ENCODE measurements at regions not wholly inside any gene's neighbourhood (a gene's known extent, or its start where the extent isn't known, plus 50 kb on each side); places are given as distances from the start of the nearest gene placed in this dataset.

DNA sequence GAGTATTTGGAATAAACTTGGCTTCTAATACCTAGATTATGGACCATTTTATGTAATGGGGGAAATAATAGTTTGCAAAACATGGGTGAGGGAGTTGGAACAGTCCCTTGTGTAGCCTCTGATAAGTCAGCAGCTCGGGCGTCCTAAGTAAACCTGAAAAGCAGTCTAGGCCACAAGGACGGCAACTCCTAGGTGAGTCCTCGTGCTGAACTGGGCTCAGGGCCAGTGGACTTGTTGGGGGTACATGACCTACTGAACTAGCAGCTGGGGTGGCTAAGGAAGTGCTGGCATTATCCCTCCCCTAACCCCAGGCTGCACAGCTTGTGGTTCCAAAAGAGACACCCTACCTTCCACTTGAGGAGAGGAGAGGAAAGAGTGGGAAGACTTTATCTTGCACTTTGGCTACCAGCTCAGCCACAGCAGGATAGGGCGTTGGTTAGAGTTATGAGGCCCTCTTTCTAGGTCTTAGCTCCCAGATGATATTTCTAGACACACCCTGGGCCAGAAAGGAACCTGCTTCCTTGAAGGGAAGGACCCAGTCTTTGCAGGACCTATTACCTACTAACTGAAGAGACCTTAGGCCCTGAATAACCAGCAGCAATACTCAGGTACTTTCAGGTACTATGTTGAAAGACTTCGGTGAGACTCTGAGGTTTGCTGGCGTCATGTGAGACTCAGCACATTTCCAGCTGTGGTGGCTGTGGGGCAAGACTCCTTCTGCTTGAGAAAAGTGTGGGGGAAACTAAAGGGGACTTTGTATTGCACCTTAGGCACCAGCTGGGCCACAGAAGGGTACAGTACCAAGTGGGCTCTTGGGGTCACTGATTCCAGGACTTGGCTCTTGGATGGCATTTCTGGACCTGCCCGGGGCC lies 71.0 kb downstream of the AQP4 start:
- DNase-seq = no peak

DNA sequence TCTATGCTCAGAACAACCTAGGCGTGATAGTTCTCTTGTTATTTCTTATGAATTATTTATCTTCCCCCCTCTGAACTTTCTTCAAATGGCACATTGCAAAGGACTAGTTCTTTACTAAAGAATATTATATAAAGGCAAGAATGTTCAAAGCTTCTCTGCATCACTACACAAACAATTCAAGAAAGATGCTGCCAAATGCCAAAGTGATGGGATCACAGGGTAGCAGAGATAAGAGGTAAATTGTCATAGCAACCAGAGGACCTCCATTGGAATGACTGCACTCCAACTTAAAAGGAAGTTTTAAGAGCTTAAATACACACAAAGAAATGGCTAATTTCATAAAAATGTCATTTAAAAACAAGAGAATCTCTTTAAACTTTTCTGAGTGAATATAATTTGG lies 72.8 kb downstream of the AQP4 start:
- no peak for DNase-seq

DNA sequence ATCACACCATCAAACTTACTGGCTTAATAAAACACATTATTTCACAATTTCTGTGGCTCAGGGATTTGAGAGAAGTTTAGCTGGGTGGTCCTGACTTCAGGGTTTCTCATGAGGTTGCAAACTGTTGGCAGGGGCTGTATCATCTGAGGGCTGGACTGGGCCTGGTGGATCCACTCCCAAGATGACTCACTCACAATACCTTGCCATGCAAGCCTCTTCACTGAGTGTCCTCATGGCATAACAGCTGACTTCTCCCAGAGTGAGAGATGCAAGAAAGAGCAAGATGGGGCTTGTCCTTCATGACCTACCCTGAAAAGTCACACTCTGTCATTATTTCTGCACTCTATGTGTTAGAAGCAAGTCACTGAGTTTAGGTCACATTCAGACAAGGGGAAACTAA lies 73.8 kb downstream of the AQP4 start:
- no peak for DNase-seq

GRCh38 chr18:26784599-26784998 lies 80.9 kb downstream of the AQP4 start:
- no peak for DNase-seq

- DNase-seq = no peak
These were observed 82.3 kb downstream of the AQP4 start for GRCh38 chr18:26783170-26783569.

DNA sequence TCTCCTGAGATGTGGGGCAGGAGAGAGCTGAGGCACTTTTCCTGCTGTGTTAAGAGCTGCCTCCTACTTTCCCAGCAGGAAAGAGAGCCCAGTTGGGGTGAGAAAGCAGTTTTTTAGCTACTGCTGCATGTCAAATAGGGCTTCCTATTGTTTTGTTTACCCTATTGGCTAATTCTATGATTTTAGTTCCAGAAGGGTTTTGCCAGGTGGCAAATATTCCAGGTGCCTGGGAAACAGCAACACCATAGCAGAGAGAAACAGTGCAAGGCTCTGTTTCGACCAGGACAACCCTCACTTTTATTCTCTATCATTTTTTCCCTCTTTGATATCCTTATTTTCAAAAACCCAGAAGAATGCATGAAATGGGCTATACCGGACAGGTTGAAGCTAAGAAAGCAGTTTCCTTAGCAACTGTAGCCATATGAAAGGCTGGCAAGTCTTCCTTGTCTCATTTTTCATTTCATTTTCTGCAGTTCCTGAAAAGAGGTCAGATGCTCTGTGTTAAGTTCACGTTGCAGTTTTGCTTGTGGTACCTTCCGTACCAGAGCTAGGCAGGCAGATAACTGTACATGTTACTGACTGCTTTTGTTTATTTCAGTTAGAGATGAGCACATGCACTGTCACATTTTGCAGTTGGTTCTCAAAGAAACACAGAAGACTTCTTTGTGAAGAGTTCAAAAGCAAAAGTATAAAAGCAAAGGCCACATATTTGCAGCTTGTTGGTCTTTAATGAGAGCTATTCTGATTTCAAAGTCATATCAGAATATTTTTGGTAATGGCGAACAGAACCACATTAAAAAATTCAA lies 84.8 kb downstream of the AQP4 start:
- DNase-seq = no peak

DNA sequence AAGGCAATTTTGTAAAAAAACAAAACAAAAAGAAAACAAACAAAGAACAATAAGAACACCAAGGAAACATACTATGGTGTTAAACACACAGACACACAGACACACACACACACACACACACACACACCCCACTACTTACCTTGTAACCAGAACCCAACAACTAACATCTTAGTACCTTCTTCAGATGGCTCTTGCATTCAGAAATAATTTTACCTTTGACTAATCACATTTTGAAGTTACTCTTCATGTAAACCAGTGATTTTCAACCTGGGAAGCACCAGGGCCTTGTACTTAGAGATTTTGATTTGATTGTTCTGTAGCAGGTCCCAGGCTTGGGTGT lies 87.5 kb downstream of the AQP4 start:
- DNase-seq = no peak

GRCh38 chr18:26777351-26778053 lies 88.0 kb downstream of the AQP4 start:
- no peak for DNase-seq

DNA sequence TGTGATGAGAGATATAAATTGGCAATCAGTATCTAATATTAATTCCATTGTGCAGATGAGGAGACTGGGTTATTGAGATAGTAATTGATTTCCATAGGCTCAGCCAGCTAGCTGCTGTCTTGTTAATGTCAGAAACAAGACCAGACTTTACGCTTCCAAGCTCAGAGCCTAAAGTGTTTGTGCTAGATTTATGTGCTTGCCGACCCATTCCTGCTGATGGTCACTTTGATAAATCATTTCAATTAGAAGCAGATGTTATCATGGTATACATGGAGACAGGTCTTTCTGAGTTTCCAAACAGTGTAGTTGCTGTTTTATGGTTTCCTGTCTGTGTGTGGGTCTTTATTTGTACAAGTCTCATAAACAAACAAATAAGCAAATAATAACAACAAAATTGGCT lies 92.8 kb downstream of the AQP4 start:
- no peak for DNase-seq

DNA sequence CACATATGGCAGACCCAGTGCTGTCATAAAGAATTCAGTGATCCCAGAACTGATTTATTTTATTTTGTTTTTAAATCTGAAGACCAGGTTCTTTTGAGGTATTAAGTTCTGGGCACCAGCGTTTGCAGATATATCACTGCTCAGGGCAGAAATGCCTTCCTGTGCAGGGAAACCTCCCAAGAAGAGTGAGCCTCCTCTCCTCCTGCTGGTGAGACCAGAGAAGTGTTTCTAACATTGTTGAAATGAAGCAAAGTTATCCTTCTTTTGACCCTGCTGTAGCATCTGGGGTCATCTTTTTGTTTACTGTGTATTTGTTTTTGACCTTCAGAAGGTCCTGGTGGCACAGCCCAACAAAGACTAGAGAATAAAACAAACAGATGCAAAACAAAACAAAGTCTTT lies 94.0 kb downstream of the AQP4 start:
- DNase-seq = no peak

DNA sequence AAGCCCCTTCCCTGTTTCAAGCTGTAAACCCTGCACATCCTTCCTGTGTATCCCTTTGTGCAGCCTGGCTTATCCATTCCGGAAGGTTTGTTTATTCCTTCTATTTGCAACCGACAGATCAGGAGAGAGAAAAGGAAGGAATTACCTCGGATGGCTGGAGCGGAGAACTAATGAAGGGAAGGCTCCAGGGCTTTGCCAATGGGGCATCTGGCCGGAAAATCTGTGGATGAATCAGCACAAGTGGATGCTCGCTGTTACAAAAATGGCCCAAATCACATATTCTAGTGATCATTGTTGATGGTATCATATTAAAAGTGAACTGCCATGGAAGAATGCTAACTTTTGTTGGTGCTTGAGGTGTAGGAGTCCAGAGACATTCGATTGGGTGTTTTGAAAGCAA lies 97.1 kb downstream of the AQP4 start:
- DNase-seq = no peak

DNA sequence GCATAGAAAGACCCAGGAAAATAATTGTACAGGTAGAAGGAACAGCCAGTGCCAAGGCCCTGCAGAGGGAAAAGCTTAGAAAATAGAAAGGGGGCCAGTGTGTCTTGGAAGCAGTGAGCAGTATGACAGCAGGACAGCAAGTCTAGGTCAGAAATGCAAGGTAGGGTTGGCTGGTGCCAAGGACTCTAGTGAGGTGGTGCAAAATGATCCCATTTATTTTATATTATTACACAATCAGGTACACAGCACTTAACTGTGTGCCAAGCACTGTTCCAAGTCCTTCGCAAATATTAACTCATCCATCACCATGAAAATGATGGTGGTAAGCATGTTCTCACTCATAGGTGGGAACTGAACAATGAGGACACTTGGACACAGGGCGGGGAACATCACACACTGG lies 100.0 kb downstream of the AQP4 start:
- no peak for DNase-seq

- no peak for DNase-seq
These were observed 100.9 kb downstream of the AQP4 start for GRCh38 chr18:26764586-26764985.

DNA sequence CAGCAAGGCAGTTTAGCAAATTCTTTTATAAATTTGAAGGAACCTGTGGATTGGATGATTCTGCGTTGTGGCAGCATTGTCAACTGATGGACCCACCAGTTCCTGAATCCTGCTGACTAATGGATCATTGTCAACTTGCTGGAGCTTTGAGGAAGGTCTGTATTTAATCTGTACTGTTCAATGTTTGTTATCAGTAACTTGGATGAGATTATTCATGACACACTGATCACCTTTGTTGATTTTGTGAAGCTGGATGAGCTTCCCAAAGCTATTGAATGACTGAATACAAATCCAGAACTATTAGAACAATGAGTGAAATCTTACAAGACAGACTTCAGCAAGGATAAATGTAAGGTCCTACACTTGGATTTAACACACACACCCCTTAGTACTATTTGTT lies 101.3 kb downstream of the AQP4 start:
- no peak for DNase-seq

DNA sequence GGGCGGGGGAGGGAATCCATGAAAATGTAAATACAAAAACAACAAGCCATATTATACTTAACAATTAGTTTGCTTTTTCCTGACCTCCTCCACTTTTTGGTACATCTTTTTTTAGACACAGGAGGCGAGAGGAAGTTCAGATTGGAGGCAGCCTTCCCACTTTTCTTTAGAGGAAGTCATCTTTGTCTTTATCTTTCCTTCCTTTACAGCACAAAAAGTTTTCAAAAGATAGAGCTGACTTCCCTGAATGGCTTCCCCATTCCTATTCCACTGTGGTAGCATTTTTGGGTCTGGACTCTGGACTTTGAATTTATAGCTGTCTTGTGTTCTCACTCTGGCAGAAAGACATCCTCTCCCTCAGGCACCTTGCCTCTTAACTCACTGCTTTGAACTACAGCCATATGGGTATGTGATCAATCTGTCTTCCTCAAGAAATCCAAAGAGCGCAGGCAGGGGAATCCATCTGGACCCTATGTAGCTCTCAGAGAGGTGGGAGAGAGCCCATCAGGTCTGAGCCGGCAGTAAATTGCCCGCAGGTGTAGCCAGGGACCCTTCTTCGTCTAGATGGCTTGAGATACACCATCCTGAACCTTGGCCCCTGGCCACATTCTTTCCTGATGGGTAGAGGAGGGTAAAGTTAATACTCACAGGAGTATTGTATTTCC lies 101.9 kb downstream of the AQP4 start:
- DNase-seq = no peak

DNA sequence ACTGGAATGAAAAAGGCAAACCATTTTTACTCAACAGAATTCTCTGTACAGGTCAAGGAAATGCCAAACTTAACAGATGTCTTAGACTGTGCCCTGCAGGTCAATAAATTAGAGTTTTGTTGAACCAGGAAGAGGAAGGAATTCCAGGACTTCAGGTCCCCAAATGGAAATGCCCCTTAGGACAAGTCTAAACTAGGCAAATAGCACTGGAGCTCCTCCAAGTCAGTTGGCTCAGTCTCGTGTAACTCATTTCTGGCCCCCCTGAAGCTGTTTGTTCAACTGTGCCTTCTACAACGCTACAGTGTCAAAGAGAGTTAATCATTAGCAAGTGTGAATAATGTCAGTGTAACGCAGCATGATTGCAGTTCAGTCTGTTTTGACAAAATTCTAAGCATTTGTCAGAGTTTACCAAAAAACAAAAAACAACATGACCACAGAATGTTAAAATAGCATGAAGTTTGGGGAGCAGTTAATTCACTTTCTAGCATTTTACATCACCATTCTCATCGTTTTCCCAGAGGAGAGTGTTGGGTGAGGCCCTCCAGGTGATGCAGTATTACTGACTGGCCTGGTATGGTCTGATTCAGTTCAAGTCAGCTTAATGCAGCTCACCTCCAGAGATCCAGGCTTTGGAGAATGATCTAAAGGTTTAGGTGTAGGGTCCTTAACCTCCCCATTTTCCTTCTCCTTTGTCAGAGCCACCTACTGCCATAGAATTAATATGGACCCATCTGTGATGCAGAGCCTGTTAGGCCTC lies 108.1 kb downstream of the AQP4 start:
- no peak for DNase-seq

DNA sequence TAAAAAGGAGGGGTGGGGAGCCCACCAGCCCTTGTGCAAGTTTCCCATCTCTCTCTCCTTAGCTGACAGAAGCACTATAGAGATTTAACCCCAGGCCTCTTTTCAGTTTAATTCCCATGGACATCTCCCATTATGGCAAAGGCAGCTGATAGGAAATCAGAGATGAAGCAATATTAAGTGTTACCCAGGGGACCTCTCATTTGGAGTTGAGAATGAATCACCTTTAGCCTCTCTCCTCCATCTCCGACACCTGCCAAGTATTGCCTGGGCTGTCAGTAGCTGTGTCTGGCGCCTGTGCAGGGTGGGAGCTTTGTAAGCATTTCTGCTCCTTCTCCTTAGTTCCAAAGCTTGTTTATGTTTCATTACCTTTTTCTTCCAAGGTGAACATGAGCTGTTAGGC lies 109.0 kb downstream of the AQP4 start:
- no peak for DNase-seq

- DNase-seq = no peak
These were observed 118.6 kb downstream of the AQP4 start for GRCh38 chr18:26746826-26747475.

GRCh38 chr18:26746398-26746797 lies 119.1 kb downstream of the AQP4 start:
- no peak for DNase-seq

DNA sequence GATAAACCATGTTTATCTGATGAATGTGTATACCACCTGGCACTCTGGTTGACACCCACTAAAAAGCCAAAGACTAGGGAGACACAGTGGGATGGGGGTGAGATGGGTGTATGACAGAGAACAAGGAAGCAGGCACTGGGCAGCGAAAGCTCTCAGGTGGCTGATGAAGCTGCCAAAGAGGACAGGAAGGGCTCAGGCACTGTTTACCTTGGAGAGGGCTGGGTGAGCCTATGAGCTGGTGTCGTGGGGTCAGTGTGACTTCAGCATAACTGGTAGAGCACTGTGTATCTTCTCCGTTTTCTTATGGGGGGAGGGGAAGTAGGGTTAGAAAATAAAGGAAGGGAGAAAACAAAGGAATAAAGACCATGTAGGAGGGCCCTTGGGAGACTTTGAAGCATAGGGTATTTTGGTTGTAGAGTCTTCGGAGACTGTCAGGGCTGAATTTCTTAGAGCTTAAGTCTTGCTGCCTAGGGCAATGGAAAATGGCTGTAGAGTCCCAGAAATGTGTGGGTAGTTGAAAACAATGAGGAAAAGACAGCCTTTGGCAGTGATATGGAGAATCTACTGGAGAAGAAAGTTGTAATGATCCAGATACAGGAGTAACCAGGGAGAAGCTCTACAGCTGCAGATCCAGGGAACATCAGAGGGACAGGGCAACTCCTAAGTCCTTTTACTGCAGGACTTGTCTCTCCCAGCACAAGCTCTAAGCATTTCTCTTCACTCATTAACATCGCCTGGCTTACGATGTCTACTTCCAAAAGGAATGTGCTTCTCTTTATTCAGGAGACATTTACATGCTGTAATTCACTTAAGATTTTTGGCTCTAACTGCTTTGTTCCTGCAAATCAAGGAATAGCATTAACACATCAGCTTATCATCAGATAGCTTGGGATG lies 120.0 kb downstream of the AQP4 start:
- DNase-seq = no peak

DNA sequence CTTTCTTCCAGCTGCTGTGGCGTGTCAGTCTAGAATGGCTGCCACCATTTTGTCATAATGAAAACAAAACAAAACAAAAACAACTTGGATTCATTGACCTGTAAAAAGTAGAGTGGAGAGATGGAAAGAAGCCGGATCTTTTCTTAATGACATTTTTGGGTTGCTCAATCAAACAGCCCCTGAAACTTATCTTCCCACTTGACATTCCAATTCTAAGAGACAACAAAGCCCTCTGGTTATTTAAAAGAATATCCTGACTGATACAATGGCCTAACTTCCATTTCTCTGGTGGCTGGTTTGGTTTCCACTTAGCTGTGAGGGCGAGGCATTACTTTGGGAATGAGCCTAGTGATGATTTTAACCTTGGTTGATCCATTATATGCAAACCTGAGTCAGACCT lies 123.7 kb downstream of the AQP4 start:
- DNase-seq = no peak
